SU-DHL-6 (cell line): ENCODE measurements at regions not wholly inside any gene's neighbourhood (a gene's known extent, or its start where the extent isn't known, plus 50 kb on each side); places are given as distances from the start of the nearest gene placed in this dataset.

Source experiments
- CTCF ChIP-seq: fragments of 200-600 bp; sonication (generic); IDR thresholded peaks from one replicate; pipeline ENCODE4 v1.5.1; 2017; ENCODE audit warnings: antibody characterized with exemption, mild to moderate bottlenecking, low read length, moderate library complexity; ENCODE audit not compliant: insufficient read depth, poor library complexity, severe bottlenecking
- EZH2phosphoT487 ChIP-seq: fragments of 200-600 bp; sonication (generic), shearing (Covaris generic); conservative IDR thresholded peaks from 2 replicates; pipeline ENCODE4 v1.6.1; 2018; ENCODE audit warnings: mild to moderate bottlenecking, antibody characterized with exemption, low read length, moderate library complexity, mixed read lengths

- TF ChIP-seq CTCF, result no peak
- TF ChIP-seq EZH2phosphoT487, result no peak
Measured at GRCh38 chr4:178387756-178388155, 945.5 kb upstream of the AGA start.
